Mesothelial cell of epicardium (in vitro differentiated cells): ENCODE measurements at regions not wholly inside any gene's neighbourhood (a gene's known extent, or its start where the extent isn't known, plus 50 kb on each side); places are given as distances from the start of the nearest gene placed in this dataset.

Experiments
- DNase-seq, 2 experiments: peaks; one replicate each; pipeline ENCODE4 v3.0.0; 2021; ENCODE audit warnings: low spot score in 2 of 2; ENCODE audit not compliant: unreplicated experiment in 2 of 2
- H3K27ac Mint-ChIP-seq: 2 replicates; pipeline ENCODE4 v1.8.0; 2021; ENCODE audit warnings: mixed read lengths
- H3K27me3 Mint-ChIP-seq: 2 replicates; pipeline ENCODE4 v1.8.0; 2021; ENCODE audit warnings: low read depth, mixed read lengths
- H3K36me3 Mint-ChIP-seq: 2 replicates; pipeline ENCODE4 v1.8.0; 2021; ENCODE audit warnings: mixed read lengths
- H3K4me1 Mint-ChIP-seq: 2 replicates; pipeline ENCODE4 v1.8.0; 2021; ENCODE audit warnings: mixed read lengths
- H3K4me3 Mint-ChIP-seq: 2 replicates; pipeline ENCODE4 v1.8.0; 2021; ENCODE audit warnings: mild to moderate bottlenecking, moderate library complexity, mixed read lengths
- H3K9me3 Mint-ChIP-seq: 2 replicates; pipeline ENCODE4 v1.8.0; 2021; ENCODE audit warnings: mixed read lengths
- TF ChIP-seq, protein P1 (sequence below): fragments of 200-600 bp; sonication (generic); IDR thresholded peaks from one replicate; pipeline ENCODE4 v1.5.0; 2021; ENCODE audit warnings: antibody characterized with exemption; ENCODE audit not compliant: unreplicated experiment

DNA sequence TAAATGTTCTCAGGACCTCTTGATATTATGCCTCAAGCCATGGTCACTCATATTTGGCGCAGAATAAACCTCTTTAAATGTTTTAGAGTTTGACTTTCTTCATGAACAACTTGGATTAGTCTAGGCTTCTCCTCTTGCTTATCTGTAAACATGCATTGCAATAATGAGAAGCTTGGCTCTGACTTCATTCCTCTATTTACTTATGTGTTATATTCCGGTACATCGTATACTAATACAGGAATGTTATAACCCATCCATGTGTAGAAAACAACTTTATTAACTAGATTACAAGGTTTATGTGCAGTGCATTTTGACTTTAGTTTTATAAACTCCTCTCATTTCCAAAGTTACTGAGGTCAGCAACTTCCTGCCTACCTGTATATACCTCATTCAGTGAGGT, 944.3 kb upstream of the GHITM start:
- H3K4me1 Mint-ChIP-seq, result no peaks in the 10 kb centered on the region
- no peaks in the 10 kb centered on the region for H3K9me3 Mint-ChIP-seq
- TF ChIP-seq, protein P1, sequence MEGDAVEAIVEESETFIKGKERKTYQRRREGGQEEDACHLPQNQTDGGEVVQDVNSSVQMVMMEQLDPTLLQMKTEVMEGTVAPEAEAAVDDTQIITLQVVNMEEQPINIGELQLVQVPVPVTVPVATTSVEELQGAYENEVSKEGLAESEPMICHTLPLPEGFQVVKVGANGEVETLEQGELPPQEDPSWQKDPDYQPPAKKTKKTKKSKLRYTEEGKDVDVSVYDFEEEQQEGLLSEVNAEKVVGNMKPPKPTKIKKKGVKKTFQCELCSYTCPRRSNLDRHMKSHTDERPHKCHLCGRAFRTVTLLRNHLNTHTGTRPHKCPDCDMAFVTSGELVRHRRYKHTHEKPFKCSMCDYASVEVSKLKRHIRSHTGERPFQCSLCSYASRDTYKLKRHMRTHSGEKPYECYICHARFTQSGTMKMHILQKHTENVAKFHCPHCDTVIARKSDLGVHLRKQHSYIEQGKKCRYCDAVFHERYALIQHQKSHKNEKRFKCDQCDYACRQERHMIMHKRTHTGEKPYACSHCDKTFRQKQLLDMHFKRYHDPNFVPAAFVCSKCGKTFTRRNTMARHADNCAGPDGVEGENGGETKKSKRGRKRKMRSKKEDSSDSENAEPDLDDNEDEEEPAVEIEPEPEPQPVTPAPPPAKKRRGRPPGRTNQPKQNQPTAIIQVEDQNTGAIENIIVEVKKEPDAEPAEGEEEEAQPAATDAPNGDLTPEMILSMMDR, result no peak
- H3K27ac Mint-ChIP-seq, result no peak overlapping the region
- H3K4me3 Mint-ChIP-seq, result no peak overlapping the region
- no peak for DNase-seq
- H3K27me3 Mint-ChIP-seq, result no peaks in the 10 kb centered on the region
- no peaks in the 10 kb centered on the region for H3K36me3 Mint-ChIP-seq

- TF ChIP-seq, protein P1, result no peak
- H3K4me3 Mint-ChIP-seq, result no peak overlapping the region
- no peak overlapping the region for H3K27ac Mint-ChIP-seq
- peaks cover 6% of the 10 kb centered on the region for H3K36me3 Mint-ChIP-seq
- H3K27me3 Mint-ChIP-seq, result no peaks in the 10 kb centered on the region
- peaks cover 31% of the 10 kb centered on the region for H3K9me3 Mint-ChIP-seq
- H3K4me1 Mint-ChIP-seq, result no peaks in the 10 kb centered on the region
- no peak for DNase-seq
These were observed 939.9 kb upstream of the GHITM start for GRCh38 chr10:83199374-83199773.

GRCh38 chr10:83205861-83206260, 933.4 kb upstream of the GHITM start:
- peaks cover 27% of the 10 kb centered on the region for H3K9me3 Mint-ChIP-seq
- peaks cover 6% of the 10 kb centered on the region for H3K36me3 Mint-ChIP-seq
- TF ChIP-seq, protein P1, result no peak
- no peak overlapping the region for H3K27ac Mint-ChIP-seq
- peaks cover 8% of the 10 kb centered on the region for H3K4me1 Mint-ChIP-seq
- H3K4me3 Mint-ChIP-seq, result no peak overlapping the region
- H3K27me3 Mint-ChIP-seq, result no peaks in the 10 kb centered on the region
- DNase-seq, result no peak

DNA sequence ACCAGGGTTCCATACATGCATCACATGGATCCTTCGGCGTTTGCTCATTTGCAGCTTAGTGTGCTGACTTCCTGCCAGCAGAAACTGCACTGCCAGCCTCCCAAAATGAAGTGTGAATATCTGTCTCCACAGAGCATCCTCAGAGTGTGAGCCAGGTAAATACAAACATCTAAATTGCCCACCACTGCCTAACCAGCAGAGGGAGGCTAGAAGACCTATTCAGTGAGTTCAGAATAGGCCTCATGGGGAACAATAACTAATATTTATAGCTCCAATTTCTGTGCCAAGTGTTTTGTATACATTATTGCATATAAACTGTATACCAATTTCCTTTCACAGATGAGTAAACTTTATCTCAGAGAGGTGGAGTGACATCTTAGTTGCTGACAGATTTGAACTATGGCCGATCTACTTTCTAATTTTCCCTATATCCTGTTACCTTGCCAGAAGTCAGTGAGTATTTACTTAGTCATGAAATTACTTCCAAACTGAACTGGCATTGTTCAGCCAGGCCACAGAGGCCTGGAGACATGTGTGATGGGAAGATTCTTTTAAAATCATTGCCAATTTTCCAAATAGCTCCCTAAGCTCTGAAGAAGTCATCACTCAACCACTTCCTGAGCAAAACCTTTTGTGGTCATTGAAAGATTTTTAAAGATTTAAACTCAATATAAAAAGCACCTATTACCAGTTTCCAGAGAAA, 926.5 kb upstream of the GHITM start:
- H3K27ac Mint-ChIP-seq, result no peak overlapping the region
- no peak overlapping the region for H3K4me3 Mint-ChIP-seq
- H3K36me3 Mint-ChIP-seq, result no peaks in the 10 kb centered on the region
- H3K9me3 Mint-ChIP-seq, result no peaks in the 10 kb centered on the region
- no peak for DNase-seq
- H3K4me1 Mint-ChIP-seq, result peaks cover 11% of the 10 kb centered on the region
- TF ChIP-seq, protein P1, result no peak
- no peaks in the 10 kb centered on the region for H3K27me3 Mint-ChIP-seq

DNA sequence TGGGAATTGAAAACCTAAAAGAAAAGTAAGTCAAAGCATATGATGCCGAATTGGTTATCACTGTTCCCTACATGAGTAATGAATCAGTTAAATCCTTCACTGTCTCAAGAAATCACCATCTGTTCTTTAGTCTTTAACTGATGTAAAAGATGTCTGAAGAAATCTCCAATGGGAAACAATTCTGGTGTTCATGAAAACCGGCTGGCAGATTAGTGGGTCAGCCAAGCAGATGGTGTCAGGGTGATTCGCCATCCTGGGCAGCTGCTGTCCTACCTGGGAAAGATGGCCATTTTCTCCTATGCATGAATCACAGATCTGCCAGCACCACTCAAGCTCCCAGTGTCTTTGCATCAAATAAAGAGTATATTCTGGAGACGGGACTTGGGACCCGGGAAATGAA, 925.2 kb upstream of the GHITM start:
- TF ChIP-seq, protein P1, result no peak
- Mint-ChIP-seq H3K27me3 (no peaks in the 10 kb centered on the region), H3K27ac (no peak overlapping the region), H3K9me3 (no peaks in the 10 kb centered on the region), H3K36me3 (no peaks in the 10 kb centered on the region), H3K4me1 (peaks cover 10% of the 10 kb centered on the region), H3K4me3 (no peak overlapping the region)
- no peak for DNase-seq
